ENCODE measurements at regions not wholly inside any gene's neighbourhood (a gene's known extent, or its start where the extent isn't known, plus 50 kb on each side); places are given as distances from the start of the nearest gene placed in this dataset.
A peak's percentile ranks its signal among the peaks of the same experiment; 100 is the strongest.

DNA sequence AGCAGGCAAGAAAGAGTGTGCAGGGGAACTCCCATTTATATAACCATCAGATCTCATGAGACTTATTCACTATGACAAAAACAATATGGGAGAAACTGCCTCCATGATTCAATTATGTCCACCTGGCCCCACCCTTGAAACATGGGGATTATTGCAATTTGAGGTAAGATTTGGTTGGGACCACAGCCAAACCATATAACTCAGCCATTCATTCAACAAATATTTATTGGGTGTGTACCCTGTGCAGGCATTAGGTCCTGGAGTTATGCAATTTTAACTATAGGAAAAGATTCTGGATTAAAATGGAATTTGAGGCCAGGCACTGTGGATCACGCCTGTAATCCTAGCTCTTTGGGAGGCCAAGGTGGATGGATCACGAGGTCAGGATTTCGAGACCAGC is 124.2 kb upstream of the GAS1 start:
- H3K4me3 ChIP-seq (replicated peaks; ENCODE audit: low read depth, low read length) = no peak overlapping the region
- no peak for DNase-seq (ENCODE audit: extremely low read depth, low read depth)
- TF ChIP-seq, protein P1, sequence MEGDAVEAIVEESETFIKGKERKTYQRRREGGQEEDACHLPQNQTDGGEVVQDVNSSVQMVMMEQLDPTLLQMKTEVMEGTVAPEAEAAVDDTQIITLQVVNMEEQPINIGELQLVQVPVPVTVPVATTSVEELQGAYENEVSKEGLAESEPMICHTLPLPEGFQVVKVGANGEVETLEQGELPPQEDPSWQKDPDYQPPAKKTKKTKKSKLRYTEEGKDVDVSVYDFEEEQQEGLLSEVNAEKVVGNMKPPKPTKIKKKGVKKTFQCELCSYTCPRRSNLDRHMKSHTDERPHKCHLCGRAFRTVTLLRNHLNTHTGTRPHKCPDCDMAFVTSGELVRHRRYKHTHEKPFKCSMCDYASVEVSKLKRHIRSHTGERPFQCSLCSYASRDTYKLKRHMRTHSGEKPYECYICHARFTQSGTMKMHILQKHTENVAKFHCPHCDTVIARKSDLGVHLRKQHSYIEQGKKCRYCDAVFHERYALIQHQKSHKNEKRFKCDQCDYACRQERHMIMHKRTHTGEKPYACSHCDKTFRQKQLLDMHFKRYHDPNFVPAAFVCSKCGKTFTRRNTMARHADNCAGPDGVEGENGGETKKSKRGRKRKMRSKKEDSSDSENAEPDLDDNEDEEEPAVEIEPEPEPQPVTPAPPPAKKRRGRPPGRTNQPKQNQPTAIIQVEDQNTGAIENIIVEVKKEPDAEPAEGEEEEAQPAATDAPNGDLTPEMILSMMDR (IDR thresholded peaks at IDR 0.05; ENCODE audit: low read depth, low read length, missing control alignments) = no peak

DNA sequence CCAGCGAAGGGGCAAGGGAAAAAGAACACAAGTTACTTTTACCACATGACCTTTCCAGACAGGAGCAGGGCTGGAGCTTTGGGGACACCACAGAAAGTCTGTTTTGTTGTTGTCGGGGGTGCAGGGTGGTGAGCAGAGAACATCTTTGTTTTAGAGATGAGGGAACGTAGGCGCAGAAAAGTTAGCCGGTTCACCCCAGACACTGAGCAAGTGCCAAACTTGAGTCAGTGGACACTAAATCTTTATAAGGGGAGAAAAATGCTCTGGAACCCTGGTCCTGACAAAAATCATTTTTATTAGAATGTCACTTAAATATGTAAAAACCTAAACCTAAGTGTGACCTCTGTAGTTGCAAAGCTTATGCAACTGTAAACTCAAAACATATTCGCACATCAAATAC is 126.4 kb upstream of the GAS1 start:
- no peak overlapping the region for H3K4me3 ChIP-seq (replicated peaks; ENCODE audit: low read depth, low read length)
- TF ChIP-seq, protein P1 (IDR thresholded peaks at IDR 0.05; ENCODE audit: low read depth, low read length, missing control alignments) = no peak
- no peak for DNase-seq (ENCODE audit: extremely low read depth, low read depth)

GRCh38 chr9:87075537-87075936 is 128.2 kb upstream of the GAS1 start:
- TF ChIP-seq, protein P1 (IDR thresholded peaks at IDR 0.05; ENCODE audit: low read depth, low read length, missing control alignments) = no peak
- no peak overlapping the region for H3K4me3 ChIP-seq (replicated peaks; ENCODE audit: low read depth, low read length)
- no peak for DNase-seq (ENCODE audit: extremely low read depth, low read depth)

DNA sequence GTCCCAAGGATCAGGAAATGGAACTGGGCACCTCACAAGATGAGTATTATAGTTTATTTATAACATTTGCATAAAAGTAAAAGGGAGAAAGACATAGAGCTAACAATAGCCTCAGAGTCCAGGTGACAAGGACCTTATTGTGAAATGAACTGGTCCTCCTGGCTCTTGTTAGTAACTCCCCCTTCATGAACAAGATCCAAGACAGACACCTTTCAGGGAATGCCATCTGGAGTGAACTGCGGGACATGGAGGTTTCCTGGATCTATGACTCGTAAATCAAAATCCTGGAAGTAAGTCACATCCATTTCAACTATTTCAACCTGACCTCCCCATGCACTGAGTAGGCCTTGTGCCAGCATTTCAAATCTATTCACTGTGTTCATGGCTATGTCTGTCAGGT is 129.5 kb upstream of the GAS1 start:
- no peak for DNase-seq (ENCODE audit: extremely low read depth, low read depth)
- no peak overlapping the region for H3K4me3 ChIP-seq (replicated peaks; ENCODE audit: low read depth, low read length)
- TF ChIP-seq, protein P1 (IDR thresholded peaks at IDR 0.05; ENCODE audit: low read depth, low read length, missing control alignments) = no peak

GRCh38 chr9:87077986-87078385 is 130.7 kb upstream of the GAS1 start:
- H3K4me3 ChIP-seq (replicated peaks; ENCODE audit: low read depth, low read length) = no peak overlapping the region
- no peak for DNase-seq (ENCODE audit: extremely low read depth, low read depth)
- TF ChIP-seq, protein P1 (IDR thresholded peaks at IDR 0.05; ENCODE audit: low read depth, low read length, missing control alignments) = no peak

DNA sequence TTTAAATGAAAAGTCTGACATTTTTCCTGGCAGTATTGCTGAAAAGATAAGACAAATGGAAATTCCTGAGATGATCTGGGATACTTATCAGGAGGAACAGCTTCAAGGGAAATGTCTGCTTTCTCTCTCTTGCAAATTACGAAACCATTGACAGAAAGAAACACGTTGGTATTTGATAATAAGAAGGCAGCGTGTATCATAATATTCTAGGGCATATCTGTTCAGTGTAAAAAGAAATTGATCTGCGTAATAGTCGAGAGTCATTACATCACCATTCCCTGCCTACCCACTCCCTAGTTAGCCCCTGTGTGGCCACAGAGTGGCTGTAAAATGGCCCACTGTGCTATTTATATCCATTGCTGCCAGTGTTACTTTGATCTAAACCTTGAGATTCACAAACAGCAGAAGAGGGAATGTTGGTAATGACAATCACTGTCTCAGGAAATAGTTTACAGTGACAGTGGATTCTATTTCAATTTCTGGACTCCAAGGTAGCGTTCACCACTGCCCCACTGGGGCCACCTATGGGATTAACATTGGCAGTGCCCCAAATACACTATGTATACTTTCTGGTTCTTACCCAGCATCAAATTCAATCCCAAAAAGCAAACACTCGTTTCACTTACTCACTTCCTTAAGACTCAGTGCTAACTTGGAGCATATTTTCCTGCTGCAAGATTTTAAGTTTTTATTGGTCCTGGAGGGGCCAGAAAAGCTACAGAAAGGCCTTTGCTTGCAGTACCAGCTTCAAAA is 133.4 kb upstream of the GAS1 start:
- TF ChIP-seq, protein P1 (IDR thresholded peaks at IDR 0.05; ENCODE audit: low read depth, low read length, missing control alignments) = peak; percentile 10
- H3K4me3 ChIP-seq (replicated peaks; ENCODE audit: low read depth, low read length) = no peak overlapping the region
- no peak for DNase-seq (ENCODE audit: extremely low read depth, low read depth)

- no peak overlapping the region for H3K4me3 ChIP-seq (replicated peaks; ENCODE audit: low read depth, low read length)
- TF ChIP-seq, protein P1 (IDR thresholded peaks at IDR 0.05; ENCODE audit: low read depth, low read length, missing control alignments) = no peak
- DNase-seq (ENCODE audit: extremely low read depth, low read depth) = no peak
These were observed 134.2 kb upstream of the GAS1 start for GRCh38 chr9:87081503-87081902.

Measured in HFF-Myc (cell line).